HepG2 (cell line): ENCODE measurements at regions not wholly inside any gene's neighbourhood (a gene's known extent, or its start where the extent isn't known, plus 50 kb on each side); places are given as distances from the start of the nearest gene placed in this dataset.

ENCODE experiments used
- ATAC-seq: fragments of 200-7000 bp; cut with Tn5 transposase; 3 replicates; pipeline ENCODE4 v1.9.1; 2020; ENCODE audit warnings: mild to moderate bottlenecking, moderate library complexity
- BruUV-seq: library from RNA; stranded (reverse); fragments of 400-500 nt; replicated peaks from 2 replicates; lab custom pipeline; 2021; lab: Mats Ljungman, UMichigan
- CTCF ChIA-PET: fragments of 300-600 bp; formaldehyde crosslinking; extraction: SDS; loops from one replicate; lab custom pipeline; 2021; ENCODE audit warnings: low total read pairs, inconsistent platforms, low intra/inter-chr PET ratio; lab: Yijun Ruan, JAX
- POLR2A ChIA-PET: fragments of 350-600 bp; sonication (Branson Sonifier 250); formaldehyde crosslinking; loops from one replicate; lab custom pipeline; 2020; ENCODE audit warnings: antibody characterized with exemption, inconsistent platforms; lab: Yijun Ruan, JAX
- DNase-seq: peaks from one replicate; pipeline ENCODE4 v3.0.0-alpha.2; 2015; ENCODE audit warnings: low spot score
- FAIRE-seq: peaks from 3 replicates; lab custom pipeline; 2011; peaks lifted over from hg19 to GRCh38; lab: Jason Lieb, UNC
- H2AFZ ChIP-seq: one replicate; pipeline ENCODE4 v1.6.1; 2011; ENCODE audit warnings: low read length, inconsistent platforms
- H3K27ac ChIP-seq: fragments of 300-600 bp; 3 replicates; pipeline ENCODE4 v1.8.0; 2011; ENCODE audit warnings: mixed run types, mild to moderate bottlenecking, mixed read lengths, low read length, inconsistent platforms; ENCODE audit not compliant: insufficient read depth; ENCODE audit errors: extremely low read length
- H3K27me3 ChIP-seq, 2 experiments: fragments of 200-600 bp in 1 of 2; 2 replicates in 1 of 2; 3 replicates in 1 of 2; pipeline versions ENCODE4 v1.6.0 to v1.8.0; 2011; ENCODE audit warnings: low read length in 2 of 2, mild to moderate bottlenecking in 2 of 2, moderate library complexity in 2 of 2, inconsistent platforms in 1 of 2; ENCODE audit not compliant: insufficient read depth in 2 of 2, control insufficient read depth in 1 of 2
- H3K36me3 ChIP-seq, 2 experiments: fragments of 200-600 bp in 1 of 2; replicated peaks in 1 of 2; 2 replicates in 1 of 2; 3 replicates in 1 of 2; pipeline versions ENCODE4 v1.5.1 to v1.8.0; 2011; ENCODE audit warnings: low read length in 2 of 2, inconsistent platforms in 1 of 2; ENCODE audit not compliant: insufficient read depth in 2 of 2, control insufficient read depth in 1 of 2
- H3K4me1 ChIP-seq: 2 replicates; pipeline ENCODE4 v1.5.1; 2012; ENCODE audit warnings: low read length, inconsistent platforms; ENCODE audit not compliant: insufficient read depth
- H3K4me2 ChIP-seq: 2 replicates; pipeline ENCODE4 v1.6.0; 2011; ENCODE audit warnings: low read depth, low read length, inconsistent platforms
- H3K4me3 ChIP-seq, 3 experiments: fragments of 200-600 bp in 1 of 3; sonication (generic), shearing (Covaris generic) in 1 of 3; replicated peaks in 1 of 3; 2 replicates each; pipeline ENCODE4 v1.5.1; 2011 to 2016; ENCODE audit warnings: low read length in 3 of 3, inconsistent platforms in 2 of 3, low read depth in 2 of 3, mild to moderate bottlenecking in 2 of 3, control low read depth in 1 of 3, mixed read lengths in 1 of 3; ENCODE audit not compliant: insufficient read depth in 1 of 3
- H3K79me2 ChIP-seq: one replicate; pipeline ENCODE4 v1.6.1; 2011; ENCODE audit warnings: low read length, inconsistent platforms; ENCODE audit not compliant: insufficient read depth
- H3K9ac ChIP-seq: 2 replicates; pipeline ENCODE4 v1.6.0; 2011; ENCODE audit warnings: mild to moderate bottlenecking, low read depth, low read length, inconsistent platforms; ENCODE audit not compliant: insufficient read depth
- H3K9me3 ChIP-seq: 2 replicates; pipeline ENCODE4 v1.5.1; 2012; ENCODE audit warnings: mild to moderate bottlenecking, low read length
- H4K20me1 ChIP-seq: 2 replicates; pipeline ENCODE4 v1.6.0; 2011; ENCODE audit warnings: inconsistent platforms, mild to moderate bottlenecking, low read length, moderate library complexity; ENCODE audit not compliant: insufficient read depth
- AHR ChIP-seq: IDR thresholded peaks from 2 replicates; pipeline ENCODE4 v1.6.1; 2018; ENCODE audit warnings: missing genetic modification reagents, missing compliant biosample characterization
- AKAP8 ChIP-seq: sonication (generic); formaldehyde crosslinking; IDR thresholded peaks from 2 replicates; pipeline ENCODE4 v1.5.1; 2020; ENCODE audit warnings: mild to moderate bottlenecking, missing genetic modification reagents
- BHLHE40 ChIP-seq: IDR thresholded peaks from 2 replicates; pipeline ENCODE4 v1.6.1; 2011; ENCODE audit warnings: low read length, improper control_type of control experiment
- GTF2F1 ChIP-seq: fragments of 150-350 bp; IDR thresholded peaks from 2 replicates; pipeline ENCODE4 v1.6.1; 2014; ENCODE audit warnings: low read length
- HOXA9 ChIP-seq: sonication (generic); formaldehyde crosslinking; IDR thresholded peaks from 2 replicates; pipeline ENCODE4 v1.8.1; 2022; ENCODE audit warnings: missing genetic modification reagents, mild to moderate bottlenecking, moderate library complexity, borderline replicate concordance
- SMC3 ChIP-seq: IDR thresholded peaks from 2 replicates; pipeline ENCODE4 v1.6.1; 2011; ENCODE audit warnings: low read length, improper control_type of control experiment
- TBX2 ChIP-seq: sonication (generic); formaldehyde crosslinking; IDR thresholded peaks from 2 replicates; pipeline ENCODE4 v1.5.0; 2020; ENCODE audit warnings: missing genetic modification reagents, mild to moderate bottlenecking, borderline replicate concordance
- TCF12 ChIP-seq, 2 experiments: fragments of 450-650 bp in 1 of 2; sonication (generic) in 1 of 2; formaldehyde crosslinking in 1 of 2; IDR thresholded peaks; 2 replicates each; pipeline versions ENCODE4 v1.6.1 to v1.8.0; 2017 to 2022; ENCODE audit warnings: antibody characterized with exemption in 1 of 2, mild to moderate bottlenecking in 1 of 2, missing genetic modification reagents in 1 of 2, moderate library complexity in 1 of 2
- TRIM24 ChIP-seq: sonication (generic); formaldehyde crosslinking; IDR thresholded peaks from 2 replicates; pipeline ENCODE4 v1.8.0; 2022; ENCODE audit warnings: mild to moderate bottlenecking, missing genetic modification reagents
- ZNF274 ChIP-seq: sonication (generic); formaldehyde crosslinking; IDR thresholded peaks from 2 replicates; pipeline ENCODE4 v1.5.1; 2020; ENCODE audit warnings: mild to moderate bottlenecking, missing genetic modification reagents
- ZNF558 ChIP-seq: sonication (generic); formaldehyde crosslinking; IDR thresholded peaks from 2 replicates; pipeline ENCODE4 v1.9.0; 2022; ENCODE audit warnings: mild to moderate bottlenecking, missing genetic modification reagents, borderline replicate concordance
- ZNF75D ChIP-seq: sonication (generic); formaldehyde crosslinking; IDR thresholded peaks from 2 replicates; pipeline ENCODE4 v1.8.1; 2023; ENCODE audit warnings: missing genetic modification reagents, mild to moderate bottlenecking, borderline replicate concordance
- ZNF780A ChIP-seq: sonication (generic); formaldehyde crosslinking; IDR thresholded peaks from 2 replicates; pipeline ENCODE4 v1.8.0; 2022; ENCODE audit warnings: mild to moderate bottlenecking, missing genetic modification reagents, moderate library complexity
- ZNF841 ChIP-seq: sonication (generic); formaldehyde crosslinking; IDR thresholded peaks from 2 replicates; pipeline ENCODE4 v1.8.1; 2023; ENCODE audit warnings: missing genetic modification reagents, borderline replicate concordance
- WGBS: methylation state at CpG from one replicate; pipeline ENCODE4 v1.1.6; 2017; ENCODE audit warnings: low lambda C conversion rate; 5-methylcytosine and 5-hydroxymethylcytosine counted together
- in situ Hi-C: cut with HindIII; loops from 2 replicates; pipeline ENCODE4 v1.10.0; 2017; ENCODE audit warnings: low pct_unique_long_range_greater_than_20kb; ENCODE audit not compliant: extremely low pct_ligation_motif_present
- intact Hi-C: fragments of 100-400 bp; cut with micrococcal nuclease; formaldehyde crosslinking; loops from one replicate; pipeline ENCODE4 v1.10.0; 2022; ENCODE audit not compliant: unreplicated experiment
- TF ChIP-seq, protein P1 (sequence below): sonication (generic); formaldehyde crosslinking; IDR thresholded peaks from 2 replicates; pipeline ENCODE4 v1.5.1; 2020; ENCODE audit warnings: missing genetic modification reagents, mild to moderate bottlenecking, borderline replicate concordance
- TF ChIP-seq, protein P2 (sequence below): sonication (generic); formaldehyde crosslinking; IDR thresholded peaks from 2 replicates; pipeline ENCODE4 v1.8.1; 2022; ENCODE audit warnings: low read depth, mild to moderate bottlenecking, missing genetic modification reagents
- TF ChIP-seq, protein P3 (sequence below): sonication (generic); formaldehyde crosslinking; IDR thresholded peaks from 2 replicates; pipeline ENCODE4 v1.5.0; 2020; ENCODE audit warnings: mild to moderate bottlenecking, missing genetic modification reagents

DNA sequence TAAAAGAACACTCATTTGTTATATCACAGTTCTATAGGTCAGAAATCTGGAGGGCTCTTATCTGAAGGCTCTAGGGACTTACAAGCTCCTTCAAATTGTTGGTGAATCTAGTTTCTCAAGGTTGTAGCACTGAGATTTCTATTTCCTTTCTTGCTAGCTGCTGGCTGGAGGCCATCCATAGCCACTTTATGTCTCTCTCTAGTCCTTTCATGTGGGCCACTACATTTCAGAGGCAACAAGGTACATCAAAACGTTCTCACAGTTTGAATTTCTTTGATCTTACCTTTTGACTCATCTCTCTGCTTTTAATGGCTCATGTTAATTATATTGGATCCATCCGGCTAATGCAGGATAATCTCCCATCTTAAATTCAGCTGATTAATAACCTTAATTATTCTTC lies 286.8 kb downstream of the DIO2 start (continued):
- TF ChIP-seq HOXA9: no peak

DNA sequence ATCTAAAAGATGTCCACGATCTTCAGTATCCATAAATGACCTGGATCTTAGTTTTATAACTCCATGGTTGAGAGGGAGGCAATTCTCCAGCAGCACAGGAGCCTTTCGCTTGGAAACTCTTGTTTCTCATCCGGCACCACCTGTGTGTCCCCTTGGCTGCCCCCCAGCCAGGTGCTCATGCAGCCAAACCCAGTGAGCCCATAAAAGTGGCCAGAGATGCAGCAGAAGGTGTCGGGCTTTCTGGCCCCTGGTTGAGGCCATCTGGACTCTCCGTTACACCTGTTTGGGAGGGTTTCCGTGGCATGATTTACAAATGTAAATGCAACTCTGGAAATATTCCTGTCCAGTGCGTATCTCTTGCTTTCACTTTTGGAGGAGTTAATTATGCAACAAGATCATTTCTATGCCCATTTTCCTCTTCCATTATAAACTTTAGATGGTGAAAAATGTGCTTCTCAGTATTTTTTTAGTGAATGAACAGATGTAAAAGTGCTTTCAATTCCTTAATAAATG lies 291.1 kb downstream of the DIO2 start:
- FAIRE-seq: no peak
- no peaks in the 10 kb centered on the region for H3K36me3 ChIP-seq
- no peak overlapping the region for H3K27ac ChIP-seq
- WGBS: 3% methylated on average over 7 of the region's 7 CpGs
- peaks cover 88% of the 10 kb centered on the region for H3K9me3 ChIP-seq
- intact Hi-C loops: no loop called here
- no peaks in the 10 kb centered on the region for H3K79me2 ChIP-seq
- DNase-seq: no peak
- ChIA-PET POLR2A (no interaction called here), CTCF (no interaction called here)
- no peaks in the 10 kb centered on the region for H4K20me1 ChIP-seq
- ATAC-seq: no peak
- TF ChIP-seq GTF2F1 (no peak), ZNF780A (CRISPR knock-in tag) (no peak), TBX2 (CRISPR knock-in tag) (no peak), ZNF75D (CRISPR knock-in tag) (no peak), TRIM24 (CRISPR knock-in tag) (no peak), TCF12 (IDR thresholded peaks at IDR 0.05) (no peak), TCF12 (CRISPR knock-in tag; IDR thresholded peaks at IDR 0.05) (no peak), ZNF841 (CRISPR knock-in tag) (no peak), ZNF558 (CRISPR knock-in tag) (no peak), ZNF274 (no peak), BHLHE40 (no peak), AKAP8 (CRISPR knock-in tag) (no peak), SMC3 (no peak), AHR (CRISPR knock-in tag) (no peak)
- TF ChIP-seq, protein P1, sequence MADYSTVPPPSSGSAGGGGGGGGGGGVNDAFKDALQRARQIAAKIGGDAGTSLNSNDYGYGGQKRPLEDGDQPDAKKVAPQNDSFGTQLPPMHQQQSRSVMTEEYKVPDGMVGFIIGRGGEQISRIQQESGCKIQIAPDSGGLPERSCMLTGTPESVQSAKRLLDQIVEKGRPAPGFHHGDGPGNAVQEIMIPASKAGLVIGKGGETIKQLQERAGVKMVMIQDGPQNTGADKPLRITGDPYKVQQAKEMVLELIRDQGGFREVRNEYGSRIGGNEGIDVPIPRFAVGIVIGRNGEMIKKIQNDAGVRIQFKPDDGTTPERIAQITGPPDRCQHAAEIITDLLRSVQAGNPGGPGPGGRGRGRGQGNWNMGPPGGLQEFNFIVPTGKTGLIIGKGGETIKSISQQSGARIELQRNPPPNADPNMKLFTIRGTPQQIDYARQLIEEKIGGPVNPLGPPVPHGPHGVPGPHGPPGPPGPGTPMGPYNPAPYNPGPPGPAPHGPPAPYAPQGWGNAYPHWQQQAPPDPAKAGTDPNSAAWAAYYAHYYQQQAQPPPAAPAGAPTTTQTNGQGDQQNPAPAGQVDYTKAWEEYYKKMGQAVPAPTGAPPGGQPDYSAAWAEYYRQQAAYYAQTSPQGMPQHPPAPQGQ (CRISPR knock-in tag): no peak
- TF ChIP-seq, protein P2, sequence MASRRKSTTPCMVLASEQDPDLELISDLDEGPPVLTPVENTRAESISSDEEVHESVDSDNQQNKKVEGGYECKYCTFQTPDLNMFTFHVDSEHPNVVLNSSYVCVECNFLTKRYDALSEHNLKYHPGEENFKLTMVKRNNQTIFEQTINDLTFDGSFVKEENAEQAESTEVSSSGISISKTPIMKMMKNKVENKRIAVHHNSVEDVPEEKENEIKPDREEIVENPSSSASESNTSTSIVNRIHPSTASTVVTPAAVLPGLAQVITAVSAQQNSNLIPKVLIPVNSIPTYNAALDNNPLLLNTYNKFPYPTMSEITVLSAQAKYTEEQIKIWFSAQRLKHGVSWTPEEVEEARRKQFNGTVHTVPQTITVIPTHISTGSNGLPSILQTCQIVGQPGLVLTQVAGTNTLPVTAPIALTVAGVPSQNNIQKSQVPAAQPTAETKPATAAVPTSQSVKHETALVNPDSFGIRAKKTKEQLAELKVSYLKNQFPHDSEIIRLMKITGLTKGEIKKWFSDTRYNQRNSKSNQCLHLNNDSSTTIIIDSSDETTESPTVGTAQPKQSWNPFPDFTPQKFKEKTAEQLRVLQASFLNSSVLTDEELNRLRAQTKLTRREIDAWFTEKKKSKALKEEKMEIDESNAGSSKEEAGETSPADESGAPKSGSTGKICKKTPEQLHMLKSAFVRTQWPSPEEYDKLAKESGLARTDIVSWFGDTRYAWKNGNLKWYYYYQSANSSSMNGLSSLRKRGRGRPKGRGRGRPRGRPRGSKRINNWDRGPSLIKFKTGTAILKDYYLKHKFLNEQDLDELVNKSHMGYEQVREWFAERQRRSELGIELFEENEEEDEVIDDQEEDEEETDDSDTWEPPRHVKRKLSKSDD (CRISPR knock-in tag): no peak
- TF ChIP-seq, protein P3, sequence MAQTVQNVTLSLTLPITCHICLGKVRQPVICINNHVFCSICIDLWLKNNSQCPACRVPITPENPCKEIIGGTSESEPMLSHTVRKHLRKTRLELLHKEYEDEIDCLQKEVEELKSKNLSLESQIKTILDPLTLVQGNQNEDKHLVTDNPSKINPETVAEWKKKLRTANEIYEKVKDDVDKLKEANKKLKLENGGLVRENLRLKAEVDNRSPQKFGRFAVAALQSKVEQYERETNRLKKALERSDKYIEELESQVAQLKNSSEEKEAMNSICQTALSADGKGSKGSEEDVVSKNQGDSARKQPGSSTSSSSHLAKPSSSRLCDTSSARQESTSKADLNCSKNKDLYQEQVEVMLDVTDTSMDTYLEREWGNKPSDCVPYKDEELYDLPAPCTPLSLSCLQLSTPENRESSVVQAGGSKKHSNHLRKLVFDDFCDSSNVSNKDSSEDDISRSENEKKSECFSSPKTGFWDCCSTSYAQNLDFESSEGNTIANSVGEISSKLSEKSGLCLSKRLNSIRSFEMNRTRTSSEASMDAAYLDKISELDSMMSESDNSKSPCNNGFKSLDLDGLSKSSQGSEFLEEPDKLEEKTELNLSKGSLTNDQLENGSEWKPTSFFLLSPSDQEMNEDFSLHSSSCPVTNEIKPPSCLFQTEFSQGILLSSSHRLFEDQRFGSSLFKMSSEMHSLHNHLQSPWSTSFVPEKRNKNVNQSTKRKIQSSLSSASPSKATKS: no peak
- H3K4me3 ChIP-seq: no peak overlapping the region
- H3K27me3 ChIP-seq: no peaks in the 10 kb centered on the region
- no peak overlapping the region for H2AFZ ChIP-seq
- no TSS peak for BruUV-seq
- in situ Hi-C loops: no loop called here
- H3K9ac ChIP-seq: no peak overlapping the region
- H3K4me2 ChIP-seq: no peak overlapping the region
- no peaks in the 10 kb centered on the region for H3K4me1 ChIP-seq
